GM18499 (cell line): ENCODE measurements at regions not wholly inside any gene's neighbourhood (a gene's known extent, or its start where the extent isn't known, plus 50 kb on each side); places are given as distances from the start of the nearest gene placed in this dataset.
"Not testable (repeated sequence)": the region's sequence is repeated elsewhere in the genome, so short reads cannot be mapped to it uniquely, and the experiment has no call there.

ENCODE experiments used
- ATAC-seq: cut with Tn5 transposase; IDR thresholded peaks from one replicate; pipeline ENCODE4 v1.9.1; 2021; ENCODE audit warnings: moderate number of reproducible peaks; ENCODE audit not compliant: insufficient read depth, unreplicated experiment

DNA sequence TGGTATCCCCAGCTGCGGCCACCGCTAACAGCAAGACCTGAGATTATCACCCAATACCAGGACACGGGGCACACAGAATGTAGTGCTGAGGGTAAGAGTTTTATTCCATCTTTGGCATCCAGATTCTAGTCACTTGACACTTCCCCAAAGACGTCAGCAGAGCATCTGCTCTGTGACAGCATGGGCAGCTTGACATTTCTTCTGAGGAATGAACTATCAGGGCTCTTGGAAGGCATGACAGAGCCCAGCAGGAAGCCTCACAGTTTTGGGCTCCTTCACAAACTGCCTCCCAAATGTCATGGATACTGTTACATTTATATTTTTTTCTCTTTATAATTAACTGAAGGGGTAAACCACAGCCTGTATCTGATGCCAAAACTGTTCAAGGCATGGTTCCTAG, 1010.7 kb downstream of the TDRD15 start:
- ATAC-seq: no peak

DNA sequence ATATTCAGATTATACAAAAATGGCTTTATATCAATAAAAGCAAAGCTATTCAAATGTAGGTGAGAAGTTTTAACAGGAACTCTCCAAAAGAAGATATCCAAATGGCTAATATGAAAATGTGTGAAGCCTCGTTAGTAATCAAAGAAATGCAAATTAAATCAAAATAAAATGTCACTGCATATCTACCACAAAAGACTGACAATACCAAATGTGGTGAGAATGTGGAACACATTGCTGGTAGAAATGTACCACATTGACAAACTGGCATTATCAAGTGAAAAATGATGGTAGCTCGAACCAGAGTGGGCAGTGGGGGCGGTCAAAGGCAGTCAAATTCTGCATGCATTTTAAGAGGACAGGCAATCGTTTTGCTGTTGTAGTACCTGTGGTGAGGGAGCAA, 1012.7 kb downstream of the TDRD15 start:
- ATAC-seq: no peak

DNA sequence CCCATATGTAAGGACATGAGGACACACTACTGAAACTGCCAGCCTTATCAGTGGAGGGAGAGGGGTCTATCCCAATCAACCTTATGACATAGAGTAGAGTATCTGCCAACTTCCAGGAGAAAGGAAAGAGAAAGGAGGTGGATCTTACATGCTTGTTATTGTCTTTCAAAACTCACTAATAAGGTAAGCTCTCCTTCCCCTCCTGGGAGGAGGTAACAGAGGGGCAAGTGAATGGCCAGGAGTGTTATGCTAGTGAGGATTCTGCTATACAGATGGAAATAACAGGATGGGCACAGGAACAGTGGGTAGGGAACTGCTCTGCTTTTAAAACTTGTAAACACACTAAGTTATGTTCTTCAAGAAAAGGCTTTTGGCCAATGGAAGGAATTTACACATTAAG, 1020.1 kb downstream of the TDRD15 start:
- no peak for ATAC-seq

DNA sequence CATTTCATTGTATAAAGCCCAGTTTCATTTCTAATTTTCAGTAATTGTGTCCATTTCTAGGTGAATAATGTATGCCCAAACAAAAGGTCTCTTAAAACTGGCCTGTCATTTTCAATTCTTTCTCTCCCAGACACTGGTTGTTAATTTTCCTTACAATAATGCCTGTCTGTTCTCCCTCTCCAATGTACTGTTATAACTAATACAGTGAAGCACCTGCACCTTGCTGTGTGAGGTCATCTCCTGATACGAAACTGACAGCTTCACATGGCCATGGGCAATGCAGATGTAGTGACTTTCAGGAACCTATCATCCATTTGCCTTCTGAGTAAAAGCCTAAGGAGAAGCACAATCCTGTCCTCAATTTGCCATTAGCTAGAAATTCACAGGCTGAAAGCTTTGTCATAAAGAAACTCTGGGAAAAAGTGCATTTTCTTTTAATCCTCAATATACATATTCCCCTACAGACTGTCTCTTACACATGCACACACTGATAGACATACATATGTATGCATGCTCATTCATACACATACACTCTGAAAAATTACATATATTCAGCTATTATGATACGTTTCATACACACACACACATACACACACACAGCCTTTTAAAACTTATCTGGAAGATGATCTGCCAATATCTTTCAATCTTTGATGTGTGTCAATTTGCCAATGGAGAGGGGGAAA, 1030.3 kb downstream of the TDRD15 start:
- ATAC-seq: no peak

DNA sequence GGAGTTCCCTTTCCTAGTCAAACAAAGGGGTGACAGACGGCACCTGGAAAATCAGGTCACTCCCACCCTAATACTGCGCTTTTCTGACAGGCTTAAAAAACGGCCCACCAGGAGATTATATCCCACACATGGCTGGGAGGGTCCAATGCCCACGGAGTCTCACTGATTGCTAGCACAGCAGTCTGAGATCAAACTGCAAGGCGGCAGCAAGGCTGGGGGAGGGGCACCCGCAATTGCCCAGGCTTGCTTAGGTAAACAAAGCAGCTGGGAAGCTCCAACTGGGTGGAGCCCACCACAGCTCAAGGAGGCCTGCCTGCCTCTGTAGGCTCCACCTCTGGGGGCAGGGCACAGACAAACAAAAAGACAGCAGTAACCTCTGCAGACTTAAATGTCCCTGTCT, 1032.9 kb downstream of the TDRD15 start:
- not testable (repeated sequence) for ATAC-seq

DNA sequence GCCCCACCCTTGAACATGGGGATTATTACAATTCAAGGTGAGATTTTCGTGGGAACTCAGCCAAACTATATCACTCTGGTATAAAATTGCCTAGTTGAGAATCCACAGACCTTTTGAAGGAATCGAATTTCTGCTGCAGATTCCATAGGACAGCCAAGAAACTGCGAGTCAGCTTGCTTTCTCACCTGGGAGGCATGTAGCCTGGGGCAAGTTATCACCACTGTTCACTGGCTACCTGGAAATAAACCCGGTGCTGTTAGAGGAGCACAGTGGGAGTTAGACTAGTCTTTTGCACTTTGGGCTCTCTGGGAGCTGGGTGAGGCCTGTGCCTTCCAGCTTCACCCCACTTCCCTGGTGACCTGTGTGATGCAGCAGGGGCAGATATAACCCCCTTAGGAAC, 1043.5 kb downstream of the TDRD15 start:
- ATAC-seq: no peak

DNA sequence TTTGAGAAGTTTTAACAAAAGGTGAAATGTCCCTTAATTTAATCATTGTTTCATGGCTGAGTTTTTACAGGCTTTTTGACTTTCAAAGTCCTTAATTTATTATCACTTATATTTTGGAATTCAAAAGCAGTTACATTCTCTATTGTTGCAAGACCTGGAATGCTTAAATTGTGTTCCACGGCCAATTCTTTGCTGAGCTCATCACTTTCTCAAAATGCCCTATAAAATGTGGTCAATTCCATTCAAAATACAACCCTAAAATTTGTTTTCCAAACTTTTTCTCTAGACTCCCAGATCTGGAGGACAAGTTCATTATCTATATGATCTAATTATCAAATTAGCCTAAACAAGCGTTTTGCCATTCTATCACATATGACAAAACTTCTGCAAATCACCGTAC, 1051.2 kb downstream of the TDRD15 start:
- no peak for ATAC-seq

DNA sequence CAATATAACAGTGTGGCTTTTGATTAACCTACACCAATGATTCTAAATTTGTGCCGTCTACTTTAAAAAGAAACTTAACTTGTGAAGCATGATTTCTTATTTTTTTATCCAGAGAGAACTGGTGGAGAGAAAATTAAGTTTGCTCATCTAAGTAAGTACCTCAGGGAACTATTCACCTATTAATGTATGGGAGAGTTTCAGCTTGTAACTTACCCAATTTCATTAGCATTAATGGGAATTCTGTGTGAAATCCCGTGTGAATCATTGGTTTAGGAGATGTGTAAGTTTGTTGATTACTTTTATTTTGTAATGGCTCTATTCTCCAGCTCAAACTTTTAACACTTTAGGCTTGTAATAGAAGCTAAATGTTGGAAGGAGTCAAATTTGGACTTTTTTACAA, 1061.5 kb downstream of the TDRD15 start:
- no peak for ATAC-seq

DNA sequence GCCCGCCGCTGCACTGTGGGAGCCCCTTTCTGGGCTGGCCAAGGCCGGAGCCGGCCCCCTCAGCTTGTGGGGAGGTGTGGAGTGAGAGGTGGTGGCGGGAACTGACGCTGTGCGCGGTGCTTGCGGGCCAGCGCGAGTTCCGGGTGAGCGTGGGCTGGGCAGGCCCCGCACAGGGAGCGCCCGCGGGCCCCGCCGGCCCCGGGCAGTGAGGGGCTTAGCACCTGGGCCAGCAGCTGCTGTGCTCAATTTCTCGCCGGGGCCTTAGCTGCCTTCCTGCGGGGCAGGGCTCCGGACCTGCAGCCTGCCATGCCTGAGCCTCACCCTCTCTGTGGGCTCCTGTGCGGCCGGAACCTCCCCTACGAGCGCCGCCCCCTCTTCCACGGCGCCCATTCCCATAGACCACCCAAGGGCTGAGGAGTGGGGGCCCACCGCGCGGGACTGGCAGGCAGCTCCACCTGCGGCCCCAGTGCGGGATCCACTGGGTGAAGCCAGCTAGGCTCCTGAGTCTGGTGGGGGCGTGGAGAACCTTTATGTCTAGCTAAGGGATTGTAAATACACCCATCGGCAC, 1062.6 kb downstream of the TDRD15 start:
- not testable (repeated sequence) for ATAC-seq

DNA sequence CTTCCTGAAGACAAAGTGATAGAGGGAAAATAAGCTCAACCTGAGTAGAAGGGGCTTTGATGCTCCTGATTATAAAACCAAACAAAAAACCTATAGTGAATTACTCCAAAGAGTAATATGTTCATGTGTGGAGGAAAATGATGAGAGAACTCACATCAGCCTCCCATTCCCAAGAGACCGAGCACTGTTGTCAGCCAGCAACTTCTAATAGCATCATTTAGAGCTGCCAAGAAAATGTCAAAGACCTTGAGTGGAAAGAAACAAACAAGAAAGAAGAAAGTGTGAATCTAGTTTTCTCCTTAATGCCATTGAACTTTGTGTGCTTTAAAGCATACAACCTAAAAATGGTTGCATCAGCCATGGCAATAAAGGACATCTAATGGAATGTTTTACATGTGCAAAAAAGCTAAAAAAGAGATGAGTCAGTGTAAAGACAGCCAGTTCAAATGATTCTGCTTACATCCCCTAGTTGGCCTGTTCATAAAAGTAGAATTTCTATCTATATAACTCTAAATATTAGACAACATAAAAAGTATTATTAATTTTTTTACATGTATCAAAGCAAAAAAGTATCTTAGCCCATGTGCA, 1066.2 kb downstream of the TDRD15 start:
- ATAC-seq: no peak

DNA sequence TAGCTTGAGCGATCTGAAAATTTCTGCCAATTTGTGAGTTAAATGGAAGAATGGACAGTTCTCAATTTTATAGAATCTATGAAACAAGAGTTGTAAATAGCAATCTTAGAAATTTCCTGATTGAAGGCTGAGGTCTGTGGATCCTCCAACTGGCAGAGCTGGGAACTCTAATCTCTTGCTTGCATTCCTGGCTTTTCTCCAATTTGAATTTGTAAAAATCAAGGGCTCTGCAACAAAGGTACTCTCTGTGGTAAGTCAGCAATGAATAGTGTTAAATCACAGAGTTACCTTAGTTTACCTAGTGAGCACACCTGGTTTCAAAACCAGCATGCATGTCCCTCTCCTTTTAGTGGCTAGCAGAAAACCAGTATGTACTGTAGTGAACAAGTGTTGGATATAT, 1070.5 kb downstream of the TDRD15 start:
- ATAC-seq: no peak

DNA sequence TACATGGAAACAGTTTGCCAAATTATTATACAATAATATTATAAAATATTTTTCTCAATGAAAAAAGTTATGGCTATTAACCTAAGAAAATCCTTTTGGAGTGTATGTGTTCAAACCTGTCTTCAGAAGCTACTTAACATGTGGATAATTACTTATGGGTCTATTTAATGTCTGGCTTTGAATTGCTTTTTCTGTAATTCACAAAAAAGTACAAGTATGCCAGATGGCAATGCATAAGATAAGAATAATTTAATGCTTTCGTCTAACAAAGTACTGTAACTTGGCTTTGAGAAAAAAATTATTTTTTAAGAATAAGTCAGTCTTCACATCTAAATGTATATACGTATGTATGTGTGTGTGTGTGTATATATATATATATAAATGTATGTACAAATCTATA, 1073.0 kb downstream of the TDRD15 start:
- no peak for ATAC-seq

DNA sequence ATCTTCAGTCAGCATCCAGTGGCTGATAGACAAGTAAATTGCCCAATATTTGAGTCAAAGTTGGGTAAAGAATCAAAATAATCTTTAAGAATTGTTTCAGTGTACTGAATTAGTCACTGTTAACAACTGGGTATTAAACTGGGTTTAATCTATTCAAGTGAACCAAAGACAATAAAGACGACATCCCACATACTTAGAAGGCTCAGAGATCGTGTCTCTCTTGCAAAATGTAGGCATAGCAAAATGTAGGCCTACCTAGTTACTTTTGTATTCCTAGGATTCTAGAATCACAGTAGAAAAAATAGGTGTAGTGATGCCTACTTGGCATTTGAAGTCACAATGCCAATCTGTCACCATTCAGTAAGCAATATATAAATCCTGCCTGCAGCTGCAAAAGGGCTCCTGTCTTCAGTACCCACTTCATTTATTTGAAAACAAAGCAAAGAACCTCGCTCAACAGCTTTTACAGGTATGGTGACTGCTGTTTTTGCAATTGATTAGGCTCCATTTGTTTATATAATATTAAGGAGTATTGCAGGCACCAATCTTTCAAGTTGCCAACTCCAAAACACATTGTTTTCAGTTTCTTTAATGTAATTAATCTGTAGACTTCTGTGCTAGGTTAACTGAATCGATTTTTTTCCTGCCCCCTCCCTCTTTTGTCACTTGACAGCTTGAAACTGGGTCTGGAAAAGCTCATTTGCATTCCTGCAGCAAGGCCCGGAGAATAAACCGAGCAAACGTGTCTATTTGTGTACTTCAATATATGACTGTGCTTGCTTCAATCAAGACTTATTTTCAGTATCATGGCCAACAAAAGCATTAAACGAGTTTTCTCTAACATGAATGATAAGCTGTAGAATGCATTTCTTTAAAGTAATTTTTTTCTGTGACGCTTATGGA, 1074.9 kb downstream of the TDRD15 start:
- ATAC-seq: no peak

DNA sequence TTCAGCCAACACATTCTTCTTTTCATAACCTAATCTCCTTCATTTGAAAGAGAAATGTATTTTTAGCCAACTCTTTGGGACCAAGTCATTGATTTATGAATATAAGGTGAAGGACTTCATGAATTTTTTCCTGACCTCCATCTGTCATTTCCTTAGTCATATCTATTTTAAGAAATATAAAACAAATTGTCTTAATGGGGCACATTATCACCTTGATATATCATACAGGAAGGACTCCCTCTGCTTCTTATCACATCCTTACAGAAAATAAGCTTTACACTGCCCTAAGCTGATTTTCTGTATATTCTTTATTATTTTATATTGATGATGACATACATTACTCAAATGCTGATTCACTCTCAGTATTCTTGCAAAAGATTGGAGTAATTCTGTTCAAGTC, 1076.2 kb downstream of the TDRD15 start:
- ATAC-seq: no peak

DNA sequence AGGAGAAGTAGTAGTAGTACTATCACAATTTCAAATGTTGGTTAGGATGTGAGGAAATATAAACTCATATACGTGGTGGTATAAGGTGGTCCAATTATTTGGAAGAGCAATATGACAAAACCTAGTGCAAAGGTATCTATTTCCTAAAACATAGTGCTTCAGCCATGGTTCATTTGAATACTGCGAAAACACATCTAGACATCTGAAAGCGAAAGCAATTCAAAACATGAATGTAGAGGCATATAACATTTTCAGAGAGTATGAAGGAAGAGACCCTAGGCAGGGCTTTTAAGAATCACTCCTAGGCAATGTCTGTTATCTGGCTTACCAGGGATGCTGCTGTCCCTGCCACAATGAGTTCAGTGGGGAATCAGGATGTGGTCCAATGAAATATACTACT, 1085.8 kb downstream of the TDRD15 start:
- no peak for ATAC-seq

DNA sequence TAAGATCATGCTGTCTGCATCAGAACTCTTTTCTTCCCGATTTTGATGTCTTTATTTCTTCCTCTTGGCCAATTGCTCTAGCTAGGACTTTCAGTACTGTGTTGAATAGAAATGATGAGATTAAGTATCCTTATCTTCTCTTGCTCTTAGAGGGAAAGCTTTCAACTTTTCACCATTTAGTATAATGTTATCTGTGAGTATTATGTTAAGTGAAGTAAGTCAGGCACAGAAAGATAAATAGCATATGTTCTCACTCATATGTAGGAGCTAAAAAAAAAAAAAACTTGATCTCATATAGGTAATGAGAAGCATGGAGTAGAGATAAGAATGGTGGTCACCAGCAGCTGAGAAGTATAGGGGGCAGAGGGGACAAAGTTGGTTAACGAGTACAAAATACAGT, 1089.5 kb downstream of the TDRD15 start:
- no peak for ATAC-seq

DNA sequence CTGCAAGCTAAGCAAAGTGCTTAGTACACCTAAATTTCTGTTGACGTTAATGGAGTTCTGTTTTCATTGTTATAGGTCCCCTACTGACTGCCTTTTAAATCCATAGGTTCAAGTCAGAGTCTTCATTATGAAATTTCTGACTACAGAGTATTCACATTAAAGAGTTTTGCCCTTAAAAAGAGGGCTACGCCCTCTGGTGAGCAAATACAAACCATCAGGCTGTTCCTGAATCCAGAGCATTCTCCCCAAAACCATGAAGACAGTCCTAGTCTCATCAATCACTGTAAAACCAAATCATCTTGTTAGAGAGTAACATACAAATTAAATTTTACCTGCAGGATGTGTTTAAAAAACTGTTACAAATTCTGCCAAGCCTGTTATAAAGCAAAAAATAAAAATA, 1091.7 kb downstream of the TDRD15 start:
- ATAC-seq: no peak

DNA sequence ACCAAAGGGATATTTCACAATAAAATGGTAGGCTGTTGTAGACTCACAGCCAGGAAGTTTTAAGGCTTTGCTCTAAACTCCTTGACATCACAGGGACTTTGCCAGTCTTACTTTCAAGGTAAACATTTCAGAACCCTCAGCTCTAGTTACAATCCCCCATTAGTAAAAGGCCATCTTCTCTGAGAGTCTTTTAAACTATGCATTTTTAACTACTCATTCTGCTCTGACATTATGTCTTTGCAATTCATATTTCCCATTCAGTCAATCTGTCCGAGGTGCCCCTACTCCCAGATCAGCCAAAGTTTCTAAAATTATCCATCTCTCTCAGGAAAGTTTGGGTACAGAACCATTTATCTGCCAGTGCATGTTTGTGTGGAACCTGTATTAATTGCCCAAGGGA, 1094.1 kb downstream of the TDRD15 start:
- ATAC-seq: no peak

DNA sequence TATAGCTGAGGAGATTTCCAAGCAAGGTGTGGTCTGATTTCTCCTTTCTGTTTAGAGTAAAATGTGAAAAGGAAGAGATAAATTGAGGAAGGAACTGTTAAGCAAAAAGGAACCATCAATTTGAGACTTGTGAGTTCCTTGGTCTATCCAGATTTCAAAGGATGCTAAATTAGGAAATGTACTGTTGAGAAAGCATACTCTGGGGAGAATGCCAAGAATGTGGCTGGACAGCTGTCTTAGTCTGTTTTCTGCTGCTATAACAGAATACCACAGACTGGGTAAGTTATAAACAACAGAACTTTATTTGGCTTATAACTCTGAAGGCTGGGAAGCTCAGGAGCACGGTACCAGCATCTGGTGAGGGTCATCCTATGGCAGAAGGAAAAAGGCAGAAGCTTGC, 1097.2 kb downstream of the TDRD15 start:
- no peak for ATAC-seq

DNA sequence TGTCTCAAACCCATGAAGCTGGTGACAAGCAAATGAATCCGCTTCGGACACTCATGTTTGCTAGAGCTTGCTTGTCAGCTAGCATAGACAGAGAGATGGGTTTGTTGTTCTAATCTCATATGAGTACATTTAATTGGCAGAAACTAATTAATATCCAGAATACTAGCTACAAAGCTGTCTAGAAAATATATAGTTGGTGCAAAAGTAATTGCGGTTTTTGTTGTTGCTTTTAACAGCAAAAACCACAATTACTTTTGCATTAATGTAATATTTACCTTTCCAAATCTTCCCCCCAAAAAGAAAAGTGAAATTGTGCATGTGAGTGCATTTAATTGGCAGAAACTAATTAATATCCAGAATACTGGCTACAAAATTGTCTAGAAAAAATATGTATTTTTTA, 1115.2 kb downstream of the TDRD15 start:
- no peak for ATAC-seq

DNA sequence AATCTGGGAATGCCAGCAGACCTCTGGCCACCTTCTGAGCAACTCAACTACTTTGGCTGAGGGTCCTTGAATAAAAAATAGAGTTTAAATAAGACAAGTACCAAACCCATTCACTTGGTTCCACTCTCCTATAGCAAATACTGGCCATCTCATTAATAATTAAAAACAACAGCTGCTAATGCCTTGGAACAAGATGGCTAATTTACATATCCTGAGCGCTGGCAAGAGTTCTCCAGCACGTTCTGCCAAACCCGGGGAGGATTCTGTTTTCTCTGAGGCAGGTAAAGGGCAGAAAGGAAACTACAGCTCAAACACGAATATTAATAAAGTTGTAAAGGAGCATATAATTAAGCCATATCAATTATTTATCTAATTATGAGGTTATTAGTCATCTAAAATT, 1123.7 kb downstream of the TDRD15 start:
- ATAC-seq: no peak
